ENCODE measurements at regions not wholly inside any gene's neighbourhood (a gene's known extent, or its start where the extent isn't known, plus 50 kb on each side); places are given as distances from the start of the nearest gene placed in this dataset.

GRCh38 chr10:111522551-111522950 is 445.7 kb downstream of the ADRA2A start:
- ATAC-seq (ENCODE audit: low read depth) = no peak
- Histone ChIP-seq H3K4me1 (ENCODE audit: insufficient read depth, poor library complexity, severe bottlenecking) (no peaks in the 10 kb centered on the region), H3K4me3 (ENCODE audit: severe bottlenecking) (no peak overlapping the region), H3K27ac (ENCODE audit: poor library complexity, severe bottlenecking) (no peak overlapping the region), H3K9me3 (ENCODE audit: severe bottlenecking) (no peaks in the 10 kb centered on the region), H3K36me3 (ENCODE audit: low read depth) (no peaks in the 10 kb centered on the region), H3K27me3 (ENCODE audit: insufficient read depth, poor library complexity, severe bottlenecking) (no peaks in the 10 kb centered on the region)
- TF ChIP-seq, protein P1, sequence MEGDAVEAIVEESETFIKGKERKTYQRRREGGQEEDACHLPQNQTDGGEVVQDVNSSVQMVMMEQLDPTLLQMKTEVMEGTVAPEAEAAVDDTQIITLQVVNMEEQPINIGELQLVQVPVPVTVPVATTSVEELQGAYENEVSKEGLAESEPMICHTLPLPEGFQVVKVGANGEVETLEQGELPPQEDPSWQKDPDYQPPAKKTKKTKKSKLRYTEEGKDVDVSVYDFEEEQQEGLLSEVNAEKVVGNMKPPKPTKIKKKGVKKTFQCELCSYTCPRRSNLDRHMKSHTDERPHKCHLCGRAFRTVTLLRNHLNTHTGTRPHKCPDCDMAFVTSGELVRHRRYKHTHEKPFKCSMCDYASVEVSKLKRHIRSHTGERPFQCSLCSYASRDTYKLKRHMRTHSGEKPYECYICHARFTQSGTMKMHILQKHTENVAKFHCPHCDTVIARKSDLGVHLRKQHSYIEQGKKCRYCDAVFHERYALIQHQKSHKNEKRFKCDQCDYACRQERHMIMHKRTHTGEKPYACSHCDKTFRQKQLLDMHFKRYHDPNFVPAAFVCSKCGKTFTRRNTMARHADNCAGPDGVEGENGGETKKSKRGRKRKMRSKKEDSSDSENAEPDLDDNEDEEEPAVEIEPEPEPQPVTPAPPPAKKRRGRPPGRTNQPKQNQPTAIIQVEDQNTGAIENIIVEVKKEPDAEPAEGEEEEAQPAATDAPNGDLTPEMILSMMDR (IDR thresholded peaks at IDR 0.05; ENCODE audit: poor library complexity, severe bottlenecking) = no peak
- DNase-seq (ENCODE audit: low spot score) = no peak

DNA sequence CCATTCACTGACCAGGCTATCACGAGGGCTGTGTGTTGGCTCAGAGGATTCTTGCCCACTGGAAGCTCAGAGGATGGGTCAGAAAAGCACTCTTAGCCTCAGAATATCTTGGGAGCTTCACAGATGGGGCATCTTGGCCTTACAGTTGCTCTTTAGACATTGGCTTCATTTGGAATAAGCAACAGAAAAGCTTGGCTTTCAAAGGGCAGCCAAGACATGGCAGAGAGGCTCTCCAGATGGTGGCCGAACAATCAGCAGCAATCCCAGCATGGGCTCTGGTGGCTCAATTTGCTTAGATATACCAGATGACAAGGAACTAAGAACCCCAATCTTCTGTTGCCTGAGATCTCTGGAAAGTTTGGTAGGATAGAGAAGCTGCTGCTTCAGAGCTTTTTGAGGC is 446.2 kb downstream of the ADRA2A start:
- no peaks in the 10 kb centered on the region for H3K4me1 ChIP-seq (ENCODE audit: insufficient read depth, poor library complexity, severe bottlenecking)
- no peaks in the 10 kb centered on the region for H3K36me3 ChIP-seq (ENCODE audit: low read depth)
- ATAC-seq (ENCODE audit: low read depth) (no peak), DNase-seq (ENCODE audit: low spot score) (no peak)
- H3K9me3 ChIP-seq (ENCODE audit: severe bottlenecking) = no peaks in the 10 kb centered on the region
- TF ChIP-seq, protein P1 (IDR thresholded peaks at IDR 0.05; ENCODE audit: poor library complexity, severe bottlenecking) = no peak
- H3K27me3 ChIP-seq (ENCODE audit: insufficient read depth, poor library complexity, severe bottlenecking) = no peaks in the 10 kb centered on the region
- no peak overlapping the region for H3K4me3 ChIP-seq (ENCODE audit: severe bottlenecking)
- H3K27ac ChIP-seq (ENCODE audit: poor library complexity, severe bottlenecking) = no peak overlapping the region

- Histone ChIP-seq H3K4me3 (ENCODE audit: severe bottlenecking) (no peak overlapping the region), H3K36me3 (ENCODE audit: low read depth) (no peaks in the 10 kb centered on the region)
- ATAC-seq (ENCODE audit: low read depth) = no peak
Measured at GRCh38 chr10:111524134-111524533, 447.3 kb downstream of the ADRA2A start.

GRCh38 chr10:111525696-111526095 is 448.9 kb downstream of the ADRA2A start:
- no peak overlapping the region for H3K27ac ChIP-seq (ENCODE audit: poor library complexity, severe bottlenecking)
- ATAC-seq (ENCODE audit: low read depth) (no peak), DNase-seq (ENCODE audit: low spot score) (no peak)
- H3K4me3 ChIP-seq (ENCODE audit: severe bottlenecking) = no peak overlapping the region
- TF ChIP-seq, protein P1 (IDR thresholded peaks at IDR 0.05; ENCODE audit: poor library complexity, severe bottlenecking) = no peak
- H3K36me3 ChIP-seq (ENCODE audit: low read depth) = no peaks in the 10 kb centered on the region
- H3K9me3 ChIP-seq (ENCODE audit: severe bottlenecking) = no peaks in the 10 kb centered on the region
- H3K4me1 ChIP-seq (ENCODE audit: insufficient read depth, poor library complexity, severe bottlenecking) = no peaks in the 10 kb centered on the region
- no peaks in the 10 kb centered on the region for H3K27me3 ChIP-seq (ENCODE audit: insufficient read depth, poor library complexity, severe bottlenecking)

More at GRCh38 chr10:111524134-111524533, 447.3 kb downstream of the ADRA2A start:
- Histone ChIP-seq H3K4me1 (ENCODE audit: insufficient read depth, poor library complexity, severe bottlenecking) (no peaks in the 10 kb centered on the region), H3K27ac (ENCODE audit: poor library complexity, severe bottlenecking) (no peak overlapping the region), H3K27me3 (ENCODE audit: insufficient read depth, poor library complexity, severe bottlenecking) (no peaks in the 10 kb centered on the region), H3K9me3 (ENCODE audit: severe bottlenecking) (no peaks in the 10 kb centered on the region)
- DNase-seq (ENCODE audit: low spot score) = no peak
- TF ChIP-seq, protein P1 (IDR thresholded peaks at IDR 0.05; ENCODE audit: poor library complexity, severe bottlenecking) = no peak

DNA sequence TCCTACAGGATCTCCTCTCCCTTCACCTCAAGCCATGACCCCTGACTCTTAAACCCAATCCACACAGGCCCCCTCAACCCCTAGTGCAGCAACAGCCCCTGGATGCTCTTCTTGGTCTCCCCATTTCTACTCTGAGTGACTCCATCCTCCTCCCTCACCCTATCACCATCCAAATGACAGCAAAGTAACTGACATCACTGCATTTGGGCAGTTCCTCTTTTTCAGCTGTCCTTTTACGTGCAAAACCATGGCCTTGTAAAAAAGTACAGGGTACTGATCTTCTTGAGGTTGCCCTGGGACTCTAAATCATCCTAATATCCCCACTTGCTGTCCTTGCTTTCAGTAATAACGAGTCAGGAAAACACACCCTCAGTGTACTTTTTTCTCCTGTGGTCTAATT is 454.9 kb downstream of the ADRA2A start:
- no peak overlapping the region for H3K4me3 ChIP-seq (ENCODE audit: severe bottlenecking)
- H3K36me3 ChIP-seq (ENCODE audit: low read depth) = no peaks in the 10 kb centered on the region
- no peaks in the 10 kb centered on the region for H3K4me1 ChIP-seq (ENCODE audit: insufficient read depth, poor library complexity, severe bottlenecking)
- H3K9me3 ChIP-seq (ENCODE audit: severe bottlenecking) = no peaks in the 10 kb centered on the region
- TF ChIP-seq, protein P1 (IDR thresholded peaks at IDR 0.05; ENCODE audit: poor library complexity, severe bottlenecking) = no peak
- DNase-seq (ENCODE audit: low spot score) = no peak
- no peak overlapping the region for H3K27ac ChIP-seq (ENCODE audit: poor library complexity, severe bottlenecking)
- no peaks in the 10 kb centered on the region for H3K27me3 ChIP-seq (ENCODE audit: insufficient read depth, poor library complexity, severe bottlenecking)
- no peak for ATAC-seq (ENCODE audit: low read depth)

All from RWPE2 (cell line).